Adrenal gland (tissue), 5 donors: ENCODE measurements at regions not wholly inside any gene's neighbourhood (a gene's known extent, or its start where the extent isn't known, plus 50 kb on each side); places are given as distances from the start of the nearest gene placed in this dataset.

ENCODE experiments used
- CTCF ChIP-seq, 6 experiments: fragments of 450-650 bp in 4 of 6; fragments of 200-600 bp in 2 of 6; sonication (generic) in 1 of 6; IDR thresholded peaks; 1 replicate in 5 of 6; 2 replicates in 1 of 6; pipeline versions ENCODE4 v1.5.1 to v1.8.0; 2016 to 2021; ENCODE audit warnings: antibody characterized with exemption in 6 of 6, mild to moderate bottlenecking in 2 of 6, moderate library complexity in 1 of 6
- POLR2A ChIP-seq, 2 donors: fragments of 450-650 bp; IDR thresholded peaks; one replicate each; pipeline ENCODE4 v1.6.1; 2017; ENCODE audit warnings: antibody characterized with exemption in 2 of 2, mild to moderate bottlenecking in 2 of 2, moderate library complexity in 1 of 2
- donor health status: DM: no; HTN: no; CAD: no.

GRCh38 chrX:129086802-129087201 is 436.5 kb downstream of the SMARCA1 start:
- no peak for TF ChIP-seq CTCF (IDR thresholded peaks at IDR 0.05)
- no peak for TF ChIP-seq POLR2A (IDR thresholded peaks at IDR 0.05)
